HS-5 (cell line): ENCODE measurements at regions not wholly inside any gene's neighbourhood (a gene's known extent, or its start where the extent isn't known, plus 50 kb on each side); places are given as distances from the start of the nearest gene placed in this dataset.
A peak's percentile ranks its signal among the peaks of the same experiment; 100 is the strongest.
"Not testable (repeated sequence)": the region's sequence is repeated elsewhere in the genome, so short reads cannot be mapped to it uniquely, and the experiment has no call there.

Experiments
- DNase-seq: peaks from one replicate; pipeline ENCODE4 v3.0.0-alpha.2; 2012; ENCODE audit warnings: low read depth

GRCh38 chr12:88753707-88754106 lies 173.4 kb upstream of the KITLG start:
- no peak for DNase-seq

GRCh38 chr12:88753066-88753465 lies 172.8 kb upstream of the KITLG start:
- no peak for DNase-seq

- DNase-seq: no peak
These were observed 171.9 kb upstream of the KITLG start for GRCh38 chr12:88752183-88752582.

GRCh38 chr12:88750867-88751543 lies 170.7 kb upstream of the KITLG start:
- DNase-seq: no peak

- DNase-seq: no peak
These were observed 166.1 kb upstream of the KITLG start for GRCh38 chr12:88746386-88746785.

- no peak for DNase-seq
These were observed 163.8 kb upstream of the KITLG start for GRCh38 chr12:88743946-88744685.

- no peak for DNase-seq
These were observed 157.7 kb upstream of the KITLG start for GRCh38 chr12:88737838-88738472.

GRCh38 chr12:88736031-88736430 lies 155.8 kb upstream of the KITLG start:
- no peak for DNase-seq

GRCh38 chr12:88733008-88733407 lies 152.7 kb upstream of the KITLG start:
- no peak for DNase-seq

- DNase-seq: no peak
These were observed 148.9 kb upstream of the KITLG start for GRCh38 chr12:88729196-88729595.

- peak; percentile 45 for DNase-seq
These were observed 146.8 kb upstream of the KITLG start for GRCh38 chr12:88726806-88727720.

GRCh38 chr12:88725592-88726143 lies 145.4 kb upstream of the KITLG start:
- no peak for DNase-seq

- peak; percentile 59 for DNase-seq
These were observed 142.9 kb upstream of the KITLG start for GRCh38 chr12:88723219-88723618.

GRCh38 chr12:88720785-88721650 lies 140.7 kb upstream of the KITLG start:
- no peak for DNase-seq

GRCh38 chr12:88720231-88720630 lies 140.0 kb upstream of the KITLG start:
- no peak for DNase-seq

- no peak for DNase-seq
These were observed 136.9 kb upstream of the KITLG start for GRCh38 chr12:88717188-88717587.

GRCh38 chr12:88716240-88716639 lies 136.0 kb upstream of the KITLG start:
- DNase-seq: no peak

GRCh38 chr12:88715673-88716072 lies 135.4 kb upstream of the KITLG start:
- DNase-seq: no peak

GRCh38 chr12:88714263-88714882 lies 134.1 kb upstream of the KITLG start:
- not testable (repeated sequence) for DNase-seq

GRCh38 chr12:88707800-88708199 lies 127.5 kb upstream of the KITLG start:
- DNase-seq: no peak
